Heart left ventricle (tissue), 16 donors: ENCODE measurements at regions not wholly inside any gene's neighbourhood (a gene's known extent, or its start where the extent isn't known, plus 50 kb on each side); places are given as distances from the start of the nearest gene placed in this dataset.
A peak's percentile ranks its signal among the peaks of the same experiment; 100 is the strongest.

Experiments used
- ATAC-seq, 4 donors: fragments of 200-7000 bp; cut with Tn5 transposase; one replicate each; pipeline ENCODE4 v1.9.1; 2020 to 2022; ENCODE audit warnings: moderate library complexity in 4 of 4, mild to moderate bottlenecking in 3 of 4, moderate number of reproducible peaks in 1 of 4
- DNase-seq, 5 donors: peaks; one replicate each; pipeline ENCODE4 v3.0.0-alpha.2; 2020
- H3K27ac ChIP-seq, 12 donors: fragments of 200-600 bp; sonication (generic) in 4 of 12; one replicate each; pipeline versions ENCODE4 v1.5.0 to v1.8.0; 2016 to 2022; ENCODE audit warnings: mild to moderate bottlenecking in 2 of 12
- H3K27me3 ChIP-seq, 9 donors: fragments of 200-600 bp; sonication (generic) in 2 of 9; one replicate each; pipeline versions ENCODE4 v1.5.1 to v1.8.0; 2016 to 2022; ENCODE audit warnings: mild to moderate bottlenecking in 3 of 9
- H3K36me3 ChIP-seq, 9 donors: fragments of 200-600 bp; sonication (generic) in 2 of 9; one replicate each; pipeline versions ENCODE4 v1.5.0 to v1.8.0; 2018 to 2022; ENCODE audit warnings: mild to moderate bottlenecking in 2 of 9
- H3K4me1 ChIP-seq, 12 donors: fragments of 200-600 bp; sonication (generic) in 4 of 12; one replicate each; pipeline versions ENCODE4 v1.5.0 to v1.8.0; 2016 to 2022; ENCODE audit warnings: mild to moderate bottlenecking in 3 of 12
- H3K4me3 ChIP-seq, 12 donors: fragments of 200-600 bp; sonication (generic) in 4 of 12; one replicate each; pipeline versions ENCODE4 v1.5.0 to v1.8.0; 2017 to 2022; ENCODE audit warnings: mild to moderate bottlenecking in 9 of 12, moderate library complexity in 4 of 12
- H3K9me3 ChIP-seq, 12 donors: fragments of 200-600 bp; sonication (generic) in 4 of 12; one replicate each; pipeline versions ENCODE4 v1.5.0 to v1.8.0; 2016 to 2022; ENCODE audit warnings: mild to moderate bottlenecking in 1 of 12
- CTCF ChIP-seq, 12 donors: fragments of 200-600 bp; sonication (generic) in 4 of 12; IDR thresholded peaks; one replicate each; pipeline versions ENCODE4 v1.5.0 to v1.8.0; 2018 to 2022; ENCODE audit warnings: antibody characterized with exemption in 12 of 12, mild to moderate bottlenecking in 5 of 12
- POLR2A ChIP-seq, 2 donors: fragments of 450-650 bp; IDR thresholded peaks; one replicate each; pipeline ENCODE4 v1.6.1; 2017; ENCODE audit warnings: antibody characterized with exemption in 2 of 2, mild to moderate bottlenecking in 2 of 2, moderate library complexity in 2 of 2
- WGBS, 4 donors: extraction: QIAGEN DNeasy Blood & Tissue Kit in 2 of 4; methylation state at CpG; one replicate each; pipeline versions ENCODE4 v1.1.5 to v1.1.7; 2013 to 2018; 5-methylcytosine and 5-hydroxymethylcytosine counted together
- intact Hi-C, 10 donors: fragments of 100-400 bp; cut with DNase I; formaldehyde crosslinking; loops; one replicate each; pipeline versions ENCODE4 v1.11.1 to v1.14.2; 2022
- donor health status: ischemic (EF 13 %, LVEDD 7.1; RV severe dilation, severe dysfunction).
- donor health status: healthy with polysubstance abuse.
- donor health status: DM: no; HTN: yes; CAD: no.
- donor health status: DM: no; HTN: no; CAD: no.
- donor health status: ischemic (EF 25% LVEDD 6.9; RV normal size, moderate dysfunction).
- donor health status: ischemic (EF 25% LVEDD 5.7; RV mildly dilated, moderate dysfunction).
- donor health status: healthy.
- donor health status: DM: yes; HTN: yes; CAD: no.
- donor health status: ischemic (EF 35%, LVEDD 5.7; RV mildly dilated, moderate dysfunction).
- donor health status: nonischemic (EF 11% LVEDD 7.7; RV severe dilation, severe dysfunction).
- donor health status: DM: yes; HTN: yes; CAD: no.
- donor health status: PGD.
- donor health status: ischemic (EF 29% LVEDD 5.4; RV normal size, mild dysfunction).
- donor health status: nonischemic (EF 23%, LVEDD 6.1; RV moderate dilation, normal function).

- 48 to 67% (median 53%) methylated on average over 2 of the region's 2 CpGs for WGBS, 4 donors
- ATAC-seq = no peak
- TF ChIP-seq POLR2A (IDR thresholded peaks at IDR 0.05) = no peak
- TF ChIP-seq CTCF (IDR thresholded peaks at IDR 0.05) = no peak
Observed at GRCh38 chr11:91654686-91655085, 569.9 kb upstream of the FAT3 start.

GRCh38 chr11:91653079-91653754 is 571.4 kb upstream of the FAT3 start:
- ATAC-seq = peak in 3 of 4 donors; percentile 37 to 51 (median 44)
- DNase-seq = peak in 1 of 5 donors; percentile 25
- TF ChIP-seq POLR2A (IDR thresholded peaks at IDR 0.05) = no peak
- no peak for TF ChIP-seq CTCF (IDR thresholded peaks at IDR 0.05)
- Histone ChIP-seq H3K4me1 (no peaks in the 10 kb centered on the region), H3K36me3 (no peaks in the 10 kb centered on the region), H3K9me3 (no peaks in the 10 kb centered on the region), H3K27ac (no peak overlapping the region), H3K27me3 (no peaks in the 10 kb centered on the region), H3K4me3 (no peak overlapping the region)
- intact Hi-C loops = no loop called here
- WGBS, 4 donors = 58 to 75% (median 64%) methylated on average over 2 of the region's 2 CpGs

More at GRCh38 chr11:91654686-91655085, 569.9 kb upstream of the FAT3 start:
- no peak for DNase-seq
- Histone ChIP-seq H3K4me3 (no peak overlapping the region), H3K9me3 (no peaks in the 10 kb centered on the region), H3K4me1 (no peaks in the 10 kb centered on the region), H3K36me3 (no peaks in the 10 kb centered on the region), H3K27ac (no peak overlapping the region), H3K27me3 (no peaks in the 10 kb centered on the region)
- intact Hi-C loops = no loop called here

- H3K27me3 ChIP-seq = no peaks in the 10 kb centered on the region
- no peak for DNase-seq
- intact Hi-C loops = no loop called here
- no peak for TF ChIP-seq CTCF (IDR thresholded peaks at IDR 0.05)
- no peak for TF ChIP-seq POLR2A (IDR thresholded peaks at IDR 0.05)
- H3K9me3 ChIP-seq = no peaks in the 10 kb centered on the region
- H3K36me3 ChIP-seq = no peaks in the 10 kb centered on the region
- no peak for ATAC-seq
- no peak overlapping the region for H3K4me3 ChIP-seq
- 70 to 75% (median 74%) methylated on average over 5 of the region's 5 CpGs for WGBS, 4 donors
- no peak overlapping the region for H3K27ac ChIP-seq
- no peaks in the 10 kb centered on the region for H3K4me1 ChIP-seq
Observed at GRCh38 chr11:91650802-91651201, 573.8 kb upstream of the FAT3 start.

- no peak for ATAC-seq
- intact Hi-C loops = loop anchor here in 1 of 10 donors (10.0 kb wide), 1 partner anchor 64 kb away; no protein-coding TSS in a partner anchor
- TF ChIP-seq POLR2A (IDR thresholded peaks at IDR 0.05) (no peak), CTCF (IDR thresholded peaks at IDR 0.05) (no peak)
- no peaks in the 10 kb centered on the region for H3K4me1 ChIP-seq
- H3K27me3 ChIP-seq = no peaks in the 10 kb centered on the region
- no peaks in the 10 kb centered on the region for H3K36me3 ChIP-seq
- DNase-seq = no peak
- no peak overlapping the region for H3K27ac ChIP-seq
- no peaks in the 10 kb centered on the region for H3K9me3 ChIP-seq
- no peak overlapping the region for H3K4me3 ChIP-seq
- 80 to 93% (median 86%) methylated on average over 3 of the region's 3 CpGs for WGBS, 4 donors
Observed at GRCh38 chr11:91641153-91641552, 583.5 kb upstream of the FAT3 start.
